ENCODE measurements at regions not wholly inside any gene's neighbourhood (a gene's known extent, or its start where the extent isn't known, plus 50 kb on each side); places are given as distances from the start of the nearest gene placed in this dataset.

GRCh38 chrX:9211269-9211668 lies 177.3 kb upstream of the FAM9B start:
- H3K9ac ChIP-seq (replicated peaks in 1 of 4; ENCODE audit: extremely low read depth in 1 of 4, low read depth in 3 of 4, low read length in 3 of 4): no peak overlapping the region
- FAIRE-seq: no peak
- TF ChIP-seq CHD7 (IDR thresholded peaks at IDR 0.05; ENCODE audit: insufficient replicate concordance, low read length): no peak

More at GRCh38 chrX:9211269-9211668, 177.3 kb upstream of the FAM9B start:
- no peak overlapping the region for H2AFZ ChIP-seq (ENCODE audit: low read length)
- H3K27me3 ChIP-seq (replicated peaks in 1 of 4; ENCODE audit: control insufficient read depth in 3 of 4, extremely low read depth in 1 of 4, insufficient read depth in 3 of 4, low read length in 3 of 4): no peaks in the 10 kb centered on the region
- H4K5ac ChIP-seq (ENCODE audit: insufficient read length, low read depth, low read length): no peak overlapping the region
- H3K9me3 ChIP-seq (ENCODE audit: insufficient read depth in 2 of 2, low read depth in 1 of 2, low read length in 1 of 2): no peaks in the 10 kb centered on the region
- no peak for DNase-seq (ENCODE audit: low read depth in 1 of 2, low spot score in 2 of 2)
- no peak overlapping the region for H3K4ac ChIP-seq (replicated peaks; ENCODE audit: insufficient read length, low read depth, low read length)
- no peak overlapping the region for H3K27ac ChIP-seq (ENCODE audit: low read depth, low read length)
- H2BK5ac ChIP-seq (ENCODE audit: low read depth, low read length): no peak overlapping the region
- H2BK120ac ChIP-seq (replicated peaks; ENCODE audit: low read depth, low read length): no peak overlapping the region
- no peak overlapping the region for H3K4me2 ChIP-seq (ENCODE audit: insufficient read depth in 1 of 2, low read depth in 2 of 2, low read length in 2 of 2)
- H3K56ac ChIP-seq (replicated peaks; ENCODE audit: insufficient read length, low read depth, low read length): no peak overlapping the region
- no peak overlapping the region for H3K14ac ChIP-seq (ENCODE audit: insufficient read length)
- no peak overlapping the region for H3K23ac ChIP-seq (ENCODE audit: insufficient read length)
- no peak overlapping the region for H4K91ac ChIP-seq (replicated peaks; ENCODE audit: insufficient read length, low read length)
- no peaks in the 10 kb centered on the region for H4K20me1 ChIP-seq (replicated peaks in 1 of 2; ENCODE audit: control insufficient read depth in 1 of 2, insufficient read depth in 2 of 2, low read length in 2 of 2)
- 94% methylated on average over 3 of the region's 7 CpGs; no CpG with 5 or more reads in 1 of the 2 experiments for WGBS, 2 experiments (ENCODE audit: extremely low coverage in 1 of 2, insufficient coverage in 1 of 2, insufficient read length in 1 of 2, insufficient replicate concordance in 2 of 2, low coverage in 1 of 2, low lambda C conversion rate in 2 of 2, missing lambda C conversion rate in 1 of 2)
- H3K36me3 ChIP-seq (ENCODE audit: control insufficient read depth in 2 of 4, insufficient read depth in 4 of 4, low read length in 3 of 4): no peaks in the 10 kb centered on the region
- ChIA-PET CTCF (ENCODE audit: partially characterized antibody) (interaction anchor here (1.0 kb wide), 1 partner anchor 496 kb away, joined by 3 read pairs; no protein-coding TSS in a partner anchor), POLR2A (ENCODE audit: partially characterized antibody) (no interaction called here)
- H2BK20ac ChIP-seq (ENCODE audit: low read length): no peak overlapping the region
- no peak overlapping the region for H4K8ac ChIP-seq (ENCODE audit: extremely low read depth, insufficient read depth, low read length)
- no peaks in the 10 kb centered on the region for H3K79me1 ChIP-seq (ENCODE audit: low read depth, low read length)
- H2BK15ac ChIP-seq (ENCODE audit: low read length): no peak overlapping the region
- no peaks in the 10 kb centered on the region for H3K79me2 ChIP-seq (ENCODE audit: control insufficient read depth in 1 of 2, insufficient read depth in 2 of 2, low read length in 2 of 2)
- no peak overlapping the region for H2AK5ac ChIP-seq (ENCODE audit: low read depth, low read length)
- H3K18ac ChIP-seq (ENCODE audit: extremely low read depth, low read length): no peak overlapping the region
- H3K23me2 ChIP-seq (ENCODE audit: low read depth, low read length): no peaks in the 10 kb centered on the region
- H3K4me3 ChIP-seq (ENCODE audit: extremely low read depth in 1 of 4, insufficient read depth in 2 of 4, low read depth in 3 of 4, low read length in 4 of 4): no peak overlapping the region
- peaks cover 0 to 2% (median 0%) of the 10 kb centered on the region in 4 experiments; a peak in 1 of 7 replicates for H3K4me1 ChIP-seq (replicated peaks in 1 of 4; ENCODE audit: control insufficient read depth in 3 of 4, insufficient read depth in 4 of 4, low read length in 3 of 4)
- no peak overlapping the region for H2BK12ac ChIP-seq (ENCODE audit: low read depth, low read length)
